Activated CD4-positive, alpha-beta T cell treated with anti-CD3 and anti-CD28 coated beads, Interleukin-10, Interleukin-2, amounts not matched to agents 100 ng/mL and 50 ng/mL, durations not matched to agents 16 hours and 8 hours (primary cell): ENCODE measurements at regions not wholly inside any gene's neighbourhood (a gene's known extent, or its start where the extent isn't known, plus 50 kb on each side); places are given as distances from the start of the nearest gene placed in this dataset.
"Not testable (repeated sequence)": the region's sequence is repeated elsewhere in the genome, so short reads cannot be mapped to it uniquely, and the experiment has no call there.

Experiments
- DNase-seq: peaks from one replicate; pipeline ENCODE4 v3.0.0-alpha.2; 2020

- no peak for DNase-seq
Observed at GRCh38 chr12:61996717-61997116, 263.5 kb upstream of the USP15 start.

GRCh38 chr12:61998791-61999190, 261.4 kb upstream of the USP15 start:
- no peak for DNase-seq

GRCh38 chr12:61999311-61999710, 260.9 kb upstream of the USP15 start:
- DNase-seq = no peak

- DNase-seq = no peak
Observed at GRCh38 chr12:62001424-62001823, 258.8 kb upstream of the USP15 start.

GRCh38 chr12:62003226-62003625, 257.0 kb upstream of the USP15 start:
- no peak for DNase-seq

- no peak for DNase-seq
Observed at GRCh38 chr12:62003701-62004100, 256.5 kb upstream of the USP15 start.

- no peak for DNase-seq
Observed at GRCh38 chr12:62005615-62006014, 254.6 kb upstream of the USP15 start.

- DNase-seq = peak; percentile 32
Observed at GRCh38 chr12:62006076-62006732, 254.0 kb upstream of the USP15 start.

- no peak for DNase-seq
Observed at GRCh38 chr12:62008703-62009102, 251.5 kb upstream of the USP15 start.

GRCh38 chr12:62009445-62009844, 250.8 kb upstream of the USP15 start:
- DNase-seq = no peak

GRCh38 chr12:62010331-62010906, 249.8 kb upstream of the USP15 start:
- DNase-seq = not testable (repeated sequence)

GRCh38 chr12:62010973-62011372, 249.2 kb upstream of the USP15 start:
- not testable (repeated sequence) for DNase-seq

GRCh38 chr12:62014330-62014729, 245.9 kb upstream of the USP15 start:
- DNase-seq = no peak

GRCh38 chr12:62016021-62016420, 244.2 kb upstream of the USP15 start:
- no peak for DNase-seq

GRCh38 chr12:62021808-62022207, 238.4 kb upstream of the USP15 start:
- DNase-seq = no peak

- DNase-seq = no peak
Observed at GRCh38 chr12:62028536-62028935, 231.7 kb upstream of the USP15 start.

- DNase-seq = no peak
Observed at GRCh38 chr12:62032870-62033269, 227.3 kb upstream of the USP15 start.

GRCh38 chr12:62044450-62045135, 215.6 kb upstream of the USP15 start:
- DNase-seq = no peak

GRCh38 chr12:62045211-62045610, 215.0 kb upstream of the USP15 start:
- no peak for DNase-seq

GRCh38 chr12:62050785-62051184, 209.4 kb upstream of the USP15 start:
- no peak for DNase-seq

- no peak for DNase-seq
Observed at GRCh38 chr12:62069976-62070375, 190.2 kb upstream of the USP15 start.

- not testable (repeated sequence) for DNase-seq
Observed at GRCh38 chr12:62073236-62073635, 187.0 kb upstream of the USP15 start.

GRCh38 chr12:62075870-62076269, 184.3 kb upstream of the USP15 start:
- no peak for DNase-seq

GRCh38 chr12:62078020-62078419, 182.2 kb upstream of the USP15 start:
- DNase-seq = no peak
